Activated CD8-positive, alpha-beta memory T cell treated with anti-CD3 and anti-CD28 coated beads, Interleukin-2, amount 50 U/mL, for 4 hours (primary cell): ENCODE measurements at regions not wholly inside any gene's neighbourhood (a gene's known extent, or its start where the extent isn't known, plus 50 kb on each side); places are given as distances from the start of the nearest gene placed in this dataset.
"Not testable (repeated sequence)": the region's sequence is repeated elsewhere in the genome, so short reads cannot be mapped to it uniquely, and the experiment has no call there.

ENCODE experiments used
- DNase-seq: peaks from one replicate; pipeline ENCODE4 v3.0.0-alpha.2; 2020

DNA sequence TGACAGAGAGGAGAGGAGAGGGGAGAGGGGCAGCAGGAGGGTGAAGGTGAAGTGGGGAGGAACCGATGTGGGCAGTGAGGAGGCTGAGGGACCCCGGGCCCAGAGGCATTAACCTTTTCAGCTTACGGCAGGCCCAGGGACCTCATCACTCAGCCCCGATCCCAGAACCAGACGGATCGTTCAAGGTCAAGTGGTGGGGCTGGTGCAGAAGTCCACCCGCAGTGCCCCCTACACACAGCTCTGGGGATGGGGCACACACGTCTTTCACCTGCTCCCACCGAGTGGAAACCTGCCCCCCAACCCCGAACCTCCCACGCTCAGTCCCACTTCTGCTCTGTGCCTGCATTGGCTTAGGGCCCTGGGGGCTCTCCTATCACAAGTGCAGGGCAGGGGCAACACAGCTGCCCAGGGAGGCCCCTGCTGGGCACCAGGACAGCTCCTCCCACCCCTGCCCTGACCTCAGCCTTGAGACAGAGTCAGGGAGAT lies 81.9 kb upstream of the GOLGA6L4 start:
- DNase-seq, result not testable (repeated sequence)

DNA sequence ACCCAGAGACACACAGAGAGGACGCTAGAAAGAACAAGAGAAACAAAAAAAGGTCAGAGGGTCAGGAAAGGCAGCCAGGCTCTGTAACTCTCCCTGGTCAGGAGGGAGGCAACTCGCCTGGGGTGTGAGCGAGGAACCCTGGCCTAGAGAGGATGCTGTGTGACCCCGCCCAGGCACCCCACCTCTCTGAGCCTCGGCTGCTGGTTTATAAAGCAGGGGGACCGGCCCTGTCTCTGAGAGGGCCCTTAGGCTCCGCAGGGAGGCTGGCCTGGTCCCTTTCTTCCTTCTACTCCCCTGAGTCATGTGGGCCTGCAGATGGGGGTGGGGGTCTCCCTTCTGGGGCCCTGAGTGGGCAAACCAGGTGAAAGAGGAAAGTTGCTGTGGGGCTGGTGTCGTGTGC lies 81.3 kb upstream of the GOLGA6L4 start:
- DNase-seq, result not testable (repeated sequence)

DNA sequence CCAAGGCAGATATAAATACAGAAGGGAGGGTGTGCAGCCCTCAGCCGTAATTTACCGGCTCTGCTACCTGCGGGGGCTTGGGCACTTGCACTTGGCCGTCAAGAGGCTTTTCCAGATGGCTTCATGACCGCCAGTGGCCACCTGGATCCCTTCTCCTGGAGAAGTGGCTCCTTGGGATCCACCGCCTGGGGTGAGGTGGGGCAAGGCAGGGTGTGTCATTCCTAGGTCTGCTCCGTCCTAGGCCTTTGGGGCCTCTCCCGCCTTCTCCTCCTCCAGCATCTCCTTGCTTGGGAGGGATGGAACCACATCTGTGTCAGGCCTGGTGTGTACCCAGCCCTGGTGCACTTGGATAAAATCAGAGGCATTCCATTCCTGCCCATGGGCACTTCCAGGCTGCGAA lies 80.8 kb upstream of the GOLGA6L4 start:
- DNase-seq, result not testable (repeated sequence)

DNA sequence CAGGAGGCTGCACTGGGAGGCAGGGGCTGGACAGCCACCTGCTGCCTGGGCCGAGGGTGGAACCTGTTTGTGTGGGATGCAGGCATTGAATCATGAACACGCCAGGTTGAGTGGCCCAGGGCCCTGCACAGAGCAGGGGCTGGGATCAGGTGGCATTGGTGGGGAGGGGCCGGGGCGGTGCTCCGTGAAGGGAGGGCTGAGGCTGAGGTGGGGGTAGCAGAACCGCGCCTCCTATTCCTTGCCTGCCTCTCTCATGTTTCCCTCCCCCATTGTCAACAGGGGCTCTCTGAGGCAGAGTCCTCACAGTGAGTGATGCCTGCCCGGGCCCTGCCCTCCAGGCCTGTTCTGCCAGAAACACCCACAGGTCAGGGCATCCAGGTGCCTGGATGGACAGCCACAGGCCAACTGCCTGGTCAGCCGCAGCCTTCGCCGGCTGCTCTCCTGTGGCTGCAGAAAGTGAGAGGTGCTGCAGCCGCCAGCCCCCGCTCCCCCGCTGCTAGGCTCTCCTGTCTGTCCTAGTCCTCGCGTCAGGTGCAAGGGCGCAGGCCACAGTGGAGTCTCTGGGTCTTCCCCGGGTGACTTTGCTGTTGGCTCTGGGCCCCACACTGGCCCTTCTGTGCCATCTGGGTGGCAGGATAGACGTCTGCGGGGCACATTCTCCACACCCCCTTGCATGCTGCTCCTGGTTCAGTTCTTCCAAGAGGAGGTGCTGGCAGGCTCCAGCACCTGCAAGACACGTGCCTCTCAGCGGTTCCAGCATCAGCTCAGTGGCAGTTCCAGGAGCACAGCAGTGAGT lies 79.6 kb upstream of the GOLGA6L4 start:
- not testable (repeated sequence) for DNase-seq

DNA sequence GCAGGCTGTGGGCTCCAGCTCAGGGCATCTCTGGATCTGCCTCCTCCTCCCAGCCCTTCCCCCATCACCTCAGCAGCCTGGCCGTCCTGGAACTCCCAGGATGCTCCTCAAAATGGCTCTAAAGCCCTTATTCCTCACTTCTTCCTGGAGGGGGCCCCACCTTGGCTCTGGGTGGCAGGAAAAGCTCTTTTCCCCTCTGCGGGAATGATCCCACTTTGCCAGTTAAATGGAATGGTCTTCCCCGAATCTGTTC lies 79.1 kb upstream of the GOLGA6L4 start:
- DNase-seq, result not testable (repeated sequence)

DNA sequence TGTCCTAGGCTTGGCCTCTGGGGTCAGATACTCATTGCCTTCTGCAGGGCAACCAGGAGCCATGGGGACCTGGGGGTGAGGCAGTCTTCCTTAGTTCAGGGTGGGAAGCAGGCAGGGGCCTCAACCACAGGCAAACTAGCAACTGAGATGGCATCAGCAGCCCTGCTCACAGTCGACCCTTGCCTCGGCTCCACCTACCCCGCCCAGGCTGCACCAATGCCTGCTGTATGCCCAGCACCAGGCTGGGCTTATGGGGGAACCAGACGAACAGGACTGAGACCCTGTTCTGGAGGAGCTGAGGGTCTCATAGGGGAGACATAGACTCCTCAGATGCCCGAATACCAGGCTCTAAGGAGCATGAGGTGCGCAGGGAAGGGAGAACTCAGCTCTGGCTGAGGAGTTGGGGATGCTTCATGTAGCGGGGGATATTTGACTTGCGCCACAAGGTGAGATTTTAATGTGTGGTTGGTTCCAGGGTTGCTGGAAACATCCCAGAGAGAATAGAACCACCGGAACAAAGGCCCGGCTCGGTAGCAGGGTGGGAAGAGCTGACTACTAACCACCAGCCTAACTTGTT lies 78.4 kb upstream of the GOLGA6L4 start:
- not testable (repeated sequence) for DNase-seq

DNA sequence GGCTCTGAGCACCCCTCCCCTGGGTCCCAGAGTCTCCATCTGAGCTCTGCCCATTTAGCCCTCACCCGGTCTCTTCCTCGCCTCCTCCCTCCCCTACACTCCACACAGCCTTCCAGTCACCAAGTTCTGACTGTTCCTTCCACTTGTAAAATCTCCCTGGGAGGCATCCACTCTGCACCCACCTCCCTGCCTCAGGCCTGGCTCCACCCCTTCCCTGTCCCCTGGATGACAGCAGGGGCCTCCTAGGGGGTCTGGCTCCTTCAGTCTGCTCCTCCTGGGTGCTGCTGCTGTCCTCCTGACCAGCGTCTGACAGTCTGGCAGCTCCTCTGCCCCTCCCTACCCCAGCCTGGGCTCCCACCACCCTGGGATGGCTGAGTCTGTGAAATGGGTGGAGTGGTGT lies 77.7 kb upstream of the GOLGA6L4 start:
- DNase-seq, result not testable (repeated sequence)

DNA sequence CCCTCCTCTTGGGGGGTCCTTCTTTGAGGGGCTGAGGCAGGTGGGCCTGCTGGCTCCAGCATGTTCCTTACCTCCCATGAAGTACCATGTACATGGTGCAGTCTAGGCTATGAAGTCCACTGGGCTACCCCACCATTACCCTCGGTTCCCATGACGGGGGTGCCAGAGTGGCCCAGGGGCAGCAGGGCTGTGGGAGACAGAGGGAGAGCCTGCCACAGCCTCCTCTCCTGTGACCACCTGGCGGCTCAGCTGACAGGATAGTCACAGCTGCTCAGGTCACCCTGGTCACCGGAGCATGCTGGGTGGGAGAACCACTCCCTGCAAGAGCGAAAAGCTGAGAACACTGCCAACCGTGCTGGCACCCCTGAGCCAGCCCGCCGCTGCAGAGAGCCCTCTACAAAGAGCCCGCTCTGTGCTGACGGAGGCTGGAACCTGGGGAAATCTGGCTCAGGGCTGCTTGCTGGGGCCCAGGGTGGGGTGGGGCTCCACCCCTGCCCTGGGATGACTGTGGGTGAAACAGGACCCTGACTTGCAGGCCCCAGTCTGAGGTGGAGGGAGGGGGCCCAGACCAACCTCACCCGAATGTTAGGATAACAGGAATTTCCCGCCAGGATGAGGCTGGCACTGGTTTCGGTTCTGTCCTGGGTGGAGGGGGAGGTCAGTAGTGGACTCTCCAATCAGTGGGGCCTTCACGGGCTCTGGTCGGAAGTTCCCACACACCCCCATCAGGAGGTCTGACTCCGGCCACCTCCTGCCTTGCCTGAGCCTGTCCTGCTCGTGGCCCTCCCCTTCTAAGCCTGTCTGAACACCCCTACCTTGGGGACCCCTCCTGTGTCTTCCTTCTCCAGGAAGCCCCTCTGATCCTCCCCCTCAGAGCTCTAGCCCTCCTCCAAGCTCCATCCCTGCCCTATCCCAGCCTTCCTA lies 76.0 kb upstream of the GOLGA6L4 start:
- not testable (repeated sequence) for DNase-seq

DNA sequence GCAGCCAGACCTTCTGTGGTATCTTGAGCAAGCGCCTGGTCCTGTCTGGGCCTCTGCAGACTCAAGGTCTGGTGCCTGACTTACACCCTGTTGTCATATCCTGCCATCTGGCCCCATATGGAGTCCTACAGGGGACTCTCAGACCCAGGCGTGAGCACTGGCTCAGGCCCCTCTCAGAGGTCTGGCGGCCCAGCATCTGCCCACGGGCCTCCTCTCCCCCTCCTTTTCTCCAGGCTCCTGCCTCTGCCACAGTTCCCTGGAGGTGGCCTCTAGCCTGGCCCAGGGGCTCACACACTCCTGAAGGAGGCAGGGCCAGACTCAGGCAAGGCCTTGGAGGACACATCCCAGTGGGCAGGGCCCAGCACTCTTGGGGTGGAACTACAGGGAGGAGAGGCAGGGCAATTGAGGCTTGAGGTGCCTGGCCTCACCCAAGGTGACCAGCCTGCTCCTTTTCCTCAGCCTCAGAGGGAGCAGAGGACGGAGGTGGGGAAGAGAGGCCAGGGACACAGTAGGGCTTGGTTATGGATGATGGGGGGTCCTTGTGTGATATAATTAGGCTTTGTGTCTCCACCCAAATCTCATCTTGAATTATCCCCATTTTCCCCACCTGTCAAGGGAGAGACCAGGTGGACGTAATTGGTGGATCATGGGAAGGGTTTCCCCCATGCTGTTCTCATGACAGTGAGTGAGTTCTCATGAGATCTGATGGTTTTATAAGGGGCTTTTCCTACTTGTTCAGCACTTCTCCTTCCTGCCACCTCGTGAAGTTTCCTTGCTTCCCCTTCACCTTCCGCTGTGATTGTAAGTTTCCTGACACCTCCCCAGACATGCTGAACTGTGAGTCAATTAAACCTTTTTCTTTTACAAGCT lies 70.9 kb upstream of the GOLGA6L4 start:
- DNase-seq, result not testable (repeated sequence)

DNA sequence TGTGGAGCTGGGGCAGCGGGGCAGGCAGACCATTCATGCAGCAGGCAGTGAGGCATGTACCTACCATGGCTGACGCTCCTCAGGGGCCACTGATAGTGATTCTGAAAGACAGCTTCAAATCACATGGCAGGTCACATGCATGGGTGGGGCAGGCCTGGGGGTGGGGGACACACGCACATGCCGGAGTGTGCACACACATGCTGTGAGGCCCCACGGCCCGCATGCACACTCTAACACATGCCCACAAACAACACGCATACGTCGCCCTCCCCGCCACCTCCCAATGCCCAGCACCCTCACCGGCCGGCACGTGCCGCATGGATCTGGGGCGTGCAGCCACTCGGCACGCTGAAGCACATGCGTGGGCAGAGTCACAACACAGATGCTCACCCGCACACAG lies 65.5 kb upstream of the GOLGA6L4 start:
- not testable (repeated sequence) for DNase-seq

DNA sequence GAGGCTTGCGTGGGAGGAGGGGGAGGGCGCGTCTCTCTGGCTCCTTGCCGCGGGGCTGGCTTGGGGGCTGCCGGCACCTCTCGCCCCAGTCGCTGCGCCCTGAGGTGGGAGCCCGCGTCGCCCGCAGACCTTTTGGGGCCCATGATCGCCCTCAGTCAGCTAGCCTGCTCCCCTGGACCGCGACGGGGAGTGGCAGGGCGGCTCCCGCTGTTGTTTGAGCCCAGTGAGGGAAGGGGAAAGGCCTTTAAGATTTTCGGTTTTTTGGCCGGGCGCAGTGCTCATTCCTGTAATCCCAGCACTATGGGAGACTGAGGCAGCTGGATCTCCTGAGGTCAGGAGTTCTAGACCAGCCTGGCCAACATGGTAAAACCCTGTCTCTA lies 62.4 kb upstream of the GOLGA6L4 start:
- peak; percentile 10 for DNase-seq
